K562 (cell line): ENCODE measurements at regions not wholly inside any gene's neighbourhood (a gene's known extent, or its start where the extent isn't known, plus 50 kb on each side); places are given as distances from the start of the nearest gene placed in this dataset.

Experiments used
- ATAC-seq: fragments of 200-7000 bp; cut with Tn5 transposase; 3 replicates; pipeline ENCODE4 v1.9.1; 2020; ENCODE audit warnings: moderate library complexity
- BruUV-seq: library from RNA; stranded (reverse); fragments of 400-500 nt; replicated peaks from 2 replicates; lab custom pipeline; 2021; lab: Mats Ljungman, UMichigan
- CTCF ChIA-PET: fragments of 300-600 bp; formaldehyde crosslinking; extraction: SDS; loops from one replicate; lab custom pipeline; 2021; ENCODE audit warnings: low intra/inter-chr PET ratio; lab: Yijun Ruan, JAX
- POLR2A ChIA-PET: fragments of 300-600, 350-650 bp; sonication (Branson Sonifier 250); formaldehyde crosslinking; extraction: SDS; loops from one replicate; lab custom pipeline; 2021; ENCODE audit warnings: antibody characterized with exemption, inconsistent platforms; lab: Yijun Ruan, JAX
- DNase-seq, 4 experiments: peaks; one replicate each; pipeline versions ENCODE4 v3.0.0 to v3.0.0-alpha.2; 2011 to 2018; ENCODE audit warnings: low spot score in 3 of 4, mixed read lengths in 3 of 4; ENCODE audit errors: extremely low read depth in 1 of 4
- FAIRE-seq: peaks from 2 replicates; lab custom pipeline; 2011; peaks lifted over from hg19 to GRCh38; lab: Jason Lieb, UNC
- H2AFZ ChIP-seq: 2 replicates; pipeline ENCODE4 v1.6.0; 2011; ENCODE audit warnings: low read depth, low read length, control low read depth, inconsistent platforms
- H3K27ac ChIP-seq: fragments of 200-600 bp; 3 replicates; pipeline ENCODE4 v1.8.0; 2011; ENCODE audit warnings: low read depth, mild to moderate bottlenecking, control low read depth, inconsistent platforms, low read length, moderate library complexity, mixed read lengths; ENCODE audit errors: extremely low read depth
- H3K27me3 ChIP-seq, 2 experiments: fragments of 300-600 bp in 1 of 2; 2 replicates in 1 of 2; 3 replicates in 1 of 2; pipeline versions ENCODE4 v1.6.0 to v1.8.0; 2011; ENCODE audit warnings: inconsistent platforms in 2 of 2, low read length in 2 of 2, mild to moderate bottlenecking in 1 of 2, mixed read lengths in 1 of 2, moderate library complexity in 1 of 2; ENCODE audit not compliant: control insufficient read depth in 2 of 2, insufficient read depth in 2 of 2
- H3K36me3 ChIP-seq: fragments of 300-600 bp; 3 replicates; pipeline ENCODE4 v1.8.0; 2011; ENCODE audit warnings: mild to moderate bottlenecking, low read length, inconsistent platforms; ENCODE audit not compliant: control insufficient read depth, insufficient read depth
- H3K4me1 ChIP-seq, 2 experiments: fragments of 200-600 bp in 1 of 2; replicated peaks in 1 of 2; 2 replicates in 1 of 2; 3 replicates in 1 of 2; pipeline versions ENCODE4 v1.5.1 to v1.8.0; 2011; ENCODE audit warnings: inconsistent platforms in 2 of 2, low read length in 2 of 2, mild to moderate bottlenecking in 1 of 2, mixed read lengths in 1 of 2, moderate library complexity in 1 of 2; ENCODE audit not compliant: control insufficient read depth in 2 of 2, insufficient read depth in 2 of 2
- H3K4me2 ChIP-seq: 2 replicates; pipeline ENCODE4 v1.6.1; 2011; ENCODE audit warnings: low read length, control low read depth, inconsistent platforms, mixed read lengths; ENCODE audit not compliant: insufficient read depth
- H3K4me3 ChIP-seq: fragments of 200-600 bp; sonication (generic), shearing (Covaris generic); 2 replicates; pipeline ENCODE4 v1.5.1; 2016; ENCODE audit warnings: control low read depth, inconsistent platforms
- H3K79me2 ChIP-seq: fragments of 200-600 bp; 3 replicates; pipeline ENCODE4 v1.8.0; 2011; ENCODE audit warnings: low read length, inconsistent platforms; ENCODE audit not compliant: control insufficient read depth, insufficient read depth
- H3K9ac ChIP-seq, 2 experiments: 2 replicates each; pipeline versions ENCODE4 v1.6.0 to v1.6.1; 2011; ENCODE audit warnings: low read depth in 2 of 2, low read length in 2 of 2, control low read depth in 1 of 2, inconsistent platforms in 1 of 2, mild to moderate bottlenecking in 1 of 2, mixed read lengths in 1 of 2; ENCODE audit not compliant: insufficient read depth in 1 of 2
- H3K9me1 ChIP-seq: one replicate; pipeline ENCODE4 v1.6.0; 2011; ENCODE audit warnings: inconsistent platforms, mild to moderate bottlenecking, low read length, moderate library complexity; ENCODE audit not compliant: control insufficient read depth, insufficient read depth
- H3K9me3 ChIP-seq: replicated peaks from 2 replicates; pipeline ENCODE4 v1.5.1; 2011; ENCODE audit warnings: low read depth, low read length, inconsistent platforms; ENCODE audit not compliant: control insufficient read depth, insufficient read depth
- H4K20me1 ChIP-seq: replicated peaks from 2 replicates; pipeline ENCODE4 v1.6.1; 2011; ENCODE audit warnings: low read length, inconsistent platforms, mixed read lengths; ENCODE audit not compliant: control insufficient read depth, insufficient read depth
- CBX5 ChIP-seq: IDR thresholded peaks from 2 replicates; pipeline ENCODE4 v1.6.1; 2014; ENCODE audit warnings: low read depth, borderline replicate concordance
- CREB3 ChIP-seq: fragments of 450-650 bp; conservative IDR thresholded peaks from 2 replicates; pipeline ENCODE4 v1.6.1; 2016; ENCODE audit warnings: missing genetic modification characterization, low read depth, mild to moderate bottlenecking, missing compliant biosample characterization, moderate library complexity
- DMBX1 ChIP-seq: fragments of 250-450 bp; sonication (Bioruptor Pico); IDR thresholded peaks from 2 replicates; pipeline ENCODE4 v1.8.0; 2022; ENCODE audit warnings: inconsistent platforms, mild to moderate bottlenecking, moderate library complexity, borderline replicate concordance
- ELF4 ChIP-seq: fragments of 450-650 bp; formaldehyde crosslinking; IDR thresholded peaks from 2 replicates; pipeline ENCODE4 v1.4.0; 2022; ENCODE audit warnings: missing genetic modification characterization
- ERF ChIP-seq: fragments of 450-650 bp; formaldehyde crosslinking; IDR thresholded peaks from 2 replicates; pipeline ENCODE4 v1.4.0; 2020; ENCODE audit warnings: mild to moderate bottlenecking, mixed read lengths
- FOXK1 ChIP-seq: sonication (generic); formaldehyde crosslinking; IDR thresholded peaks from 2 replicates; pipeline ENCODE4 v1.8.0; 2022; ENCODE audit warnings: missing genetic modification reagents, mild to moderate bottlenecking, borderline replicate concordance
- KDM1A ChIP-seq, 2 experiments: fragments of 450-650 bp; IDR thresholded peaks; 2 replicates each; pipeline ENCODE4 v1.6.1; 2016; ENCODE audit warnings: mild to moderate bottlenecking in 2 of 2
- MAFK ChIP-seq: IDR thresholded peaks from 2 replicates; pipeline ENCODE4 v1.6.1; 2011; ENCODE audit warnings: low read length, improper control_type of control experiment
- MTA3 ChIP-seq: fragments of 450-650 bp; formaldehyde crosslinking; IDR thresholded peaks from 2 replicates; pipeline ENCODE4 v1.6.1; 2017; ENCODE audit warnings: mild to moderate bottlenecking, borderline replicate concordance
- NFATC3 ChIP-seq: fragments of 450-650 bp; IDR thresholded peaks from 2 replicates; pipeline ENCODE4 v1.6.1; 2017; ENCODE audit warnings: mild to moderate bottlenecking
- NFIX ChIP-seq: fragments of 250-450 bp; sonication (Bioruptor Pico); IDR thresholded peaks from 2 replicates; pipeline ENCODE4 v1.4.0; 2020; ENCODE audit warnings: low read depth, mild to moderate bottlenecking, moderate library complexity
- NR1H2 ChIP-seq: sonication (generic); formaldehyde crosslinking; IDR thresholded peaks from 2 replicates; pipeline ENCODE4 v1.4.0; 2020; ENCODE audit warnings: mild to moderate bottlenecking, missing genetic modification reagents
- NR2C1 ChIP-seq, 2 experiments: fragments of 450-650 bp; IDR thresholded peaks; 2 replicates each; pipeline ENCODE4 v1.6.1; 2017; ENCODE audit warnings: mild to moderate bottlenecking in 2 of 2, antibody characterized with exemption in 1 of 2, inconsistent platforms in 1 of 2, missing compliant biosample characterization in 1 of 2, missing genetic modification characterization in 1 of 2
- RBM34 ChIP-seq: fragments of 200-400 bp; formaldehyde crosslinking; IDR thresholded peaks from 2 replicates; pipeline ENCODE4 v1.6.1; 2018; ENCODE audit warnings: low read length, borderline replicate concordance; ENCODE audit not compliant: insufficient read depth
- SAP30 ChIP-seq: fragments of 200-600 bp; sonication (generic); IDR thresholded peaks from 2 replicates; pipeline ENCODE4 v1.6.1; 2012; ENCODE audit warnings: borderline replicate concordance, low read depth, mild to moderate bottlenecking, moderate library complexity, low read length, control low read depth, inconsistent platforms; ENCODE audit not compliant: insufficient read depth, poor library complexity, severe bottlenecking
- TFAP4 ChIP-seq: sonication (generic); formaldehyde crosslinking; IDR thresholded peaks from 2 replicates; pipeline ENCODE4 v1.8.0; 2022; ENCODE audit warnings: missing genetic modification reagents, mild to moderate bottlenecking, moderate library complexity, borderline replicate concordance
- USF1 ChIP-seq: sonication (generic); formaldehyde crosslinking; IDR thresholded peaks from 2 replicates; pipeline ENCODE4 v1.9.0; 2022; ENCODE audit warnings: mild to moderate bottlenecking, missing genetic modification reagents
- WGBS: fragments of 100-300 bp; shearing (Covaris generic); methylation state at CpG from one replicate; pipeline ENCODE4 v1.1.6; 2016; ENCODE audit warnings: low coverage, mixed read lengths; ENCODE audit not compliant: insufficient coverage; ENCODE audit errors: missing lambda C conversion rate; 5-methylcytosine and 5-hydroxymethylcytosine counted together
- in situ Hi-C: fragments of 300-500 bp; cut with MboI; formaldehyde crosslinking; loops from 4 replicates; pipeline ENCODE4 v1.15.0; 2018; ENCODE audit warnings: inconsistent platforms, mixed read lengths
- intact Hi-C: fragments of 100-400 bp; cut with micrococcal nuclease; formaldehyde crosslinking; loops from 2 replicates; pipeline ENCODE4 v1.14.2; 2022
- TF ChIP-seq, protein P1 (sequence below): fragments of 150-350 bp; IDR thresholded peaks from 2 replicates; pipeline ENCODE4 v1.6.1; 2014; ENCODE audit warnings: low read depth, mild to moderate bottlenecking, low read length, borderline replicate concordance

- no peak overlapping the region for H3K9ac ChIP-seq
- no peaks in the 10 kb centered on the region for H3K9me1 ChIP-seq
- ATAC-seq = no peak
- H3K4me2 ChIP-seq = no peak overlapping the region
- H2AFZ ChIP-seq = no peak overlapping the region
- FAIRE-seq = no peak
- 0% methylated on average over 2 of the region's 2 CpGs for WGBS
- DNase-seq = no peak
- H3K4me3 ChIP-seq = no peak overlapping the region
- no peaks in the 10 kb centered on the region for H3K79me2 ChIP-seq
- BruUV-seq = no TSS peak
- H3K27ac ChIP-seq = no peak overlapping the region
- intact Hi-C loops = no loop called here
- ChIA-PET CTCF (no interaction called here), POLR2A (no interaction called here)
- no peaks in the 10 kb centered on the region for H3K9me3 ChIP-seq
- TF ChIP-seq NR2C1 (IDR thresholded peaks at IDR 0.05) = no peak
- TF ChIP-seq NR2C1 (tag; IDR thresholded peaks at IDR 0.05) = no peak
- TF ChIP-seq RBM34 = no peak
- no peak for TF ChIP-seq FOXK1 (CRISPR knock-in tag)
- no peak for TF ChIP-seq CBX5
- no peak for TF ChIP-seq NFIX (CRISPR knock-in tag)
- TF ChIP-seq SAP30 = no peak
- TF ChIP-seq, protein P1, sequence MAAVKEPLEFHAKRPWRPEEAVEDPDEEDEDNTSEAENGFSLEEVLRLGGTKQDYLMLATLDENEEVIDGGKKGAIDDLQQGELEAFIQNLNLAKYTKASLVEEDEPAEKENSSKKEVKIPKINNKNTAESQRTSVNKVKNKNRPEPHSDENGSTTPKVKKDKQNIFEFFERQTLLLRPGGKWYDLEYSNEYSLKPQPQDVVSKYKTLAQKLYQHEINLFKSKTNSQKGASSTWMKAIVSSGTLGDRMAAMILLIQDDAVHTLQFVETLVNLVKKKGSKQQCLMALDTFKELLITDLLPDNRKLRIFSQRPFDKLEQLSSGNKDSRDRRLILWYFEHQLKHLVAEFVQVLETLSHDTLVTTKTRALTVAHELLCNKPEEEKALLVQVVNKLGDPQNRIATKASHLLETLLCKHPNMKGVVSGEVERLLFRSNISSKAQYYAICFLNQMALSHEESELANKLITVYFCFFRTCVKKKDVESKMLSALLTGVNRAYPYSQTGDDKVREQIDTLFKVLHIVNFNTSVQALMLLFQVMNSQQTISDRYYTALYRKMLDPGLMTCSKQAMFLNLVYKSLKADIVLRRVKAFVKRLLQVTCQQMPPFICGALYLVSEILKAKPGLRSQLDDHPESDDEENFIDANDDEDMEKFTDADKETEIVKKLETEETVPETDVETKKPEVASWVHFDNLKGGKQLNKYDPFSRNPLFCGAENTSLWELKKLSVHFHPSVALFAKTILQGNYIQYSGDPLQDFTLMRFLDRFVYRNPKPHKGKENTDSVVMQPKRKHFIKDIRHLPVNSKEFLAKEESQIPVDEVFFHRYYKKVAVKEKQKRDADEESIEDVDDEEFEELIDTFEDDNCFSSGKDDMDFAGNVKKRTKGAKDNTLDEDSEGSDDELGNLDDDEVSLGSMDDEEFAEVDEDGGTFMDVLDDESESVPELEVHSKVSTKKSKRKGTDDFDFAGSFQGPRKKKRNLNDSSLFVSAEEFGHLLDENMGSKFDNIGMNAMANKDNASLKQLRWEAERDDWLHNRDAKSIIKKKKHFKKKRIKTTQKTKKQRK = no peak
- no peak for TF ChIP-seq NR1H2
- TF ChIP-seq MAFK = no peak
- no peak for TF ChIP-seq DMBX1 (CRISPR knock-in tag)
- no peak for TF ChIP-seq ELF4
- no peak for TF ChIP-seq NFATC3
- no peak for TF ChIP-seq KDM1A (IDR thresholded peaks at IDR 0.05)
- TF ChIP-seq CREB3 = no peak
- TF ChIP-seq MTA3 = no peak
- no peak for TF ChIP-seq USF1
- TF ChIP-seq TFAP4 (CRISPR knock-in tag) = no peak
- TF ChIP-seq ERF = no peak
- TF ChIP-seq, all 486 proteins: peak for 0
- in situ Hi-C loops = no loop called here
- Histone ChIP-seq H3K36me3 (no peaks in the 10 kb centered on the region), H3K27me3 (no peaks in the 10 kb centered on the region), H4K20me1 (no peaks in the 10 kb centered on the region), H3K4me1 (no peaks in the 10 kb centered on the region)
These were observed 466.8 kb upstream of the TLE4 start for GRCh38 chr9:79104951-79105350.
